OCI-LY7 (cell line): ENCODE measurements at regions not wholly inside any gene's neighbourhood (a gene's known extent, or its start where the extent isn't known, plus 50 kb on each side); places are given as distances from the start of the nearest gene placed in this dataset.

Experiments used
- BruUV-seq: library from RNA; stranded (reverse); fragments of 400-500 nt; replicated peaks from 2 replicates; lab custom pipeline; 2021; lab: Mats Ljungman, UMichigan
- CTCF ChIA-PET: fragments of 300-600 bp; sonication (Branson Sonifier 250); formaldehyde crosslinking; loops from one replicate; lab custom pipeline; 2022; ENCODE audit warnings: antibody characterized with exemption; ENCODE audit not compliant: unreplicated experiment; lab: Charles Lee
- POLR2A ChIA-PET: fragments of 300-600 bp; sonication (Branson Sonifier 250); formaldehyde crosslinking; loops from one replicate; lab custom pipeline; 2022; ENCODE audit warnings: antibody characterized with exemption; lab: Charles Lee
- DNase-seq: peaks from one replicate; pipeline ENCODE4 v3.0.0-alpha.2; 2015; ENCODE audit warnings: low spot score
- H2AFZ ChIP-seq: fragments of 200-600 bp; sonication (generic), shearing (Covaris generic); 2 replicates; pipeline ENCODE4 v1.6.1; 2014; ENCODE audit warnings: mild to moderate bottlenecking, antibody characterized with exemption, low read length, moderate library complexity
- H3K27ac ChIP-seq: fragments of 200-600 bp; sonication (generic); 2 replicates; pipeline ENCODE4 v1.5.1; 2014; ENCODE audit warnings: mixed run types, low read depth, mild to moderate bottlenecking, moderate library complexity, low read length, inconsistent platforms; ENCODE audit not compliant: poor library complexity, severe bottlenecking
- H3K36me3 ChIP-seq: fragments of 200-600 bp; sonication (generic); 2 replicates; pipeline ENCODE4 v1.6.1; 2014; ENCODE audit warnings: mild to moderate bottlenecking, antibody characterized with exemption, low read length, moderate library complexity, mixed read lengths; ENCODE audit not compliant: insufficient read depth
- H3K4me1 ChIP-seq: fragments of 200-600 bp; sonication (generic); 2 replicates; pipeline ENCODE4 v1.5.1; 2014; ENCODE audit warnings: mild to moderate bottlenecking, low read length; ENCODE audit not compliant: insufficient read depth, poor library complexity, severe bottlenecking
- H3K4me2 ChIP-seq: fragments of 200-600 bp; sonication (generic); 2 replicates; pipeline ENCODE4 v1.6.1; 2014; ENCODE audit warnings: mild to moderate bottlenecking, low read length
- H3K4me3 ChIP-seq: fragments of 200-600 bp; sonication (generic); 2 replicates; pipeline ENCODE4 v1.5.1; 2014; ENCODE audit warnings: mild to moderate bottlenecking, low read depth, low read length; ENCODE audit not compliant: poor library complexity, severe bottlenecking
- H3K79me2 ChIP-seq: fragments of 200-600 bp; sonication (generic); 2 replicates; pipeline ENCODE4 v1.6.1; 2016; ENCODE audit warnings: low read depth, mild to moderate bottlenecking, low read length, moderate library complexity, mixed read lengths; ENCODE audit not compliant: insufficient read depth
- H3K9me2 ChIP-seq: fragments of 200-600 bp; sonication (generic); 2 replicates; pipeline ENCODE4 v1.6.1; 2016; ENCODE audit warnings: mild to moderate bottlenecking, low read length, mixed read lengths; ENCODE audit not compliant: insufficient read depth
- H3K9me3 ChIP-seq: fragments of 200-600 bp; sonication (generic); 2 replicates; pipeline ENCODE4 v1.6.1; 2014; ENCODE audit warnings: mild to moderate bottlenecking, mixed run types, low read length, mixed read lengths
- H4K20me1 ChIP-seq: fragments of 200-600 bp; sonication (generic); 2 replicates; pipeline ENCODE4 v1.6.1; 2014; ENCODE audit warnings: mild to moderate bottlenecking, antibody characterized with exemption, low read length, moderate library complexity, mixed read lengths; ENCODE audit not compliant: insufficient read depth
- CTCF ChIP-seq: fragments of 200-600 bp; sonication (generic); conservative IDR thresholded peaks from 2 replicates; pipeline ENCODE4 v1.5.1; 2014; ENCODE audit warnings: mild to moderate bottlenecking, antibody characterized with exemption, low read length, moderate library complexity, mixed read lengths
- EZH2phosphoT487 ChIP-seq: fragments of 200-600 bp; sonication (generic); IDR thresholded peaks from 2 replicates; pipeline ENCODE4 v1.6.1; 2018; ENCODE audit warnings: low read depth, borderline replicate concordance, mild to moderate bottlenecking, mixed run types, antibody characterized with exemption, low read length, moderate library complexity, mixed read lengths
- intact Hi-C: fragments of 100-400 bp; cut with micrococcal nuclease; formaldehyde crosslinking; loops from one replicate; pipeline ENCODE4 v1.10.0; 2022; ENCODE audit not compliant: unreplicated experiment

GRCh38 chr2:219836647-219837177 lies 209.3 kb downstream of the SLC4A3 start:
- intact Hi-C loops, result no loop called here
- H3K79me2 ChIP-seq, result no peaks in the 10 kb centered on the region
- no peaks in the 10 kb centered on the region for H3K9me2 ChIP-seq
- POLR2A ChIA-PET, result no interaction called here
- DNase-seq, result peak; percentile 14
- no peaks in the 10 kb centered on the region for H3K9me3 ChIP-seq
- no peaks in the 10 kb centered on the region for H3K36me3 ChIP-seq
- no TSS peak for BruUV-seq
- no peak overlapping the region for H3K4me2 ChIP-seq
- CTCF ChIA-PET, result interaction anchor here (1.5 kb wide), 1 partner anchor 10 kb away, joined by 4 read pairs; no protein-coding TSS in a partner anchor
- H3K4me3 ChIP-seq, result no peak overlapping the region
- no peaks in the 10 kb centered on the region for H4K20me1 ChIP-seq
- H2AFZ ChIP-seq, result no peak overlapping the region
- no peak overlapping the region for H3K27ac ChIP-seq
- no peaks in the 10 kb centered on the region for H3K4me1 ChIP-seq
- TF ChIP-seq EZH2phosphoT487 (no peak), CTCF (peak; percentile 69)

- H2AFZ ChIP-seq, result no peak overlapping the region
- POLR2A ChIA-PET, result no interaction called here
- no peaks in the 10 kb centered on the region for H3K36me3 ChIP-seq
- H4K20me1 ChIP-seq, result no peaks in the 10 kb centered on the region
- H3K79me2 ChIP-seq, result no peaks in the 10 kb centered on the region
- peaks cover 13% of the 10 kb centered on the region for H3K4me1 ChIP-seq
- CTCF ChIA-PET, result no interaction called here
- no peak overlapping the region for H3K27ac ChIP-seq
- TF ChIP-seq EZH2phosphoT487 (no peak), CTCF (no peak)
- peak overlapping the region; percentile 51 for H3K4me2 ChIP-seq
- H3K4me3 ChIP-seq, result peak overlapping the region; percentile 6
- BruUV-seq, result no TSS peak
- no peaks in the 10 kb centered on the region for H3K9me3 ChIP-seq
- no peaks in the 10 kb centered on the region for H3K9me2 ChIP-seq
- peak; percentile 56 for DNase-seq
- intact Hi-C loops, result no loop called here
Observed at GRCh38 chr2:219844401-219845091, 217.1 kb downstream of the SLC4A3 start.

GRCh38 chr2:219848882-219849281 lies 221.5 kb downstream of the SLC4A3 start:
- ChIA-PET CTCF (no interaction called here), POLR2A (interaction anchor here (0.7 kb wide), 1 partner anchor 82 kb away, joined by 3 read pairs; no protein-coding TSS in a partner anchor)
- TF ChIP-seq EZH2phosphoT487 (no peak), CTCF (no peak)
- no peak for DNase-seq
- no peak overlapping the region for H3K4me2 ChIP-seq
- no peaks in the 10 kb centered on the region for H4K20me1 ChIP-seq
- BruUV-seq, result no TSS peak
- no peaks in the 10 kb centered on the region for H3K36me3 ChIP-seq
- no peak overlapping the region for H3K27ac ChIP-seq
- no peak overlapping the region for H3K4me3 ChIP-seq
- H3K9me3 ChIP-seq, result no peaks in the 10 kb centered on the region
- peaks cover 13% of the 10 kb centered on the region for H3K4me1 ChIP-seq
- H3K9me2 ChIP-seq, result no peaks in the 10 kb centered on the region
- no peak overlapping the region for H2AFZ ChIP-seq
- intact Hi-C loops, result no loop called here
- no peaks in the 10 kb centered on the region for H3K79me2 ChIP-seq
